ENCODE measurements at regions not wholly inside any gene's neighbourhood (a gene's known extent, or its start where the extent isn't known, plus 50 kb on each side); places are given as distances from the start of the nearest gene placed in this dataset.

GRCh38 chr14:53516261-53516774 lies 363.2 kb upstream of the DDHD1 start:
- no peak for DNase-seq (ENCODE audit: low read depth)

GRCh38 chr14:53515276-53515675 lies 362.2 kb upstream of the DDHD1 start:
- no peak for DNase-seq (ENCODE audit: low read depth)

GRCh38 chr14:53514197-53514596 lies 361.1 kb upstream of the DDHD1 start:
- DNase-seq (ENCODE audit: low read depth) = no peak

GRCh38 chr14:53510281-53510912 lies 357.3 kb upstream of the DDHD1 start:
- no peak for DNase-seq (ENCODE audit: low read depth)

GRCh38 chr14:53509276-53510244 lies 356.4 kb upstream of the DDHD1 start:
- DNase-seq (ENCODE audit: low read depth) = no peak

GRCh38 chr14:53501361-53502211 lies 348.5 kb upstream of the DDHD1 start:
- no peak for DNase-seq (ENCODE audit: low read depth)

- DNase-seq (ENCODE audit: low read depth) = no peak
These were observed 347.1 kb upstream of the DDHD1 start for GRCh38 chr14:53500191-53500590.

- DNase-seq (ENCODE audit: low read depth) = no peak
These were observed 343.5 kb upstream of the DDHD1 start for GRCh38 chr14:53496668-53497067.

GRCh38 chr14:53495846-53496343 lies 342.8 kb upstream of the DDHD1 start:
- DNase-seq (ENCODE audit: low read depth) = no peak

- DNase-seq (ENCODE audit: low read depth) = no peak
These were observed 341.5 kb upstream of the DDHD1 start for GRCh38 chr14:53494587-53494986.

- DNase-seq (ENCODE audit: low read depth) = no peak
These were observed 340.7 kb upstream of the DDHD1 start for GRCh38 chr14:53493860-53494259.

GRCh38 chr14:53493320-53493719 lies 340.2 kb upstream of the DDHD1 start:
- no peak for DNase-seq (ENCODE audit: low read depth)

- no peak for DNase-seq (ENCODE audit: low read depth)
These were observed 338.8 kb upstream of the DDHD1 start for GRCh38 chr14:53491884-53492277.

GRCh38 chr14:53491256-53491883 lies 338.2 kb upstream of the DDHD1 start:
- DNase-seq (ENCODE audit: low read depth) = no peak

- DNase-seq (ENCODE audit: low read depth) = no peak
These were observed 325.1 kb upstream of the DDHD1 start for GRCh38 chr14:53478174-53478573.

- DNase-seq (ENCODE audit: low read depth) = no peak
These were observed 320.4 kb upstream of the DDHD1 start for GRCh38 chr14:53473480-53473879.

GRCh38 chr14:53472306-53472705 lies 319.2 kb upstream of the DDHD1 start:
- DNase-seq (ENCODE audit: low read depth) = no peak

- DNase-seq (ENCODE audit: low read depth) = no peak
These were observed 317.4 kb upstream of the DDHD1 start for GRCh38 chr14:53470351-53471043.

- DNase-seq (ENCODE audit: low read depth) = no peak
These were observed 315.8 kb upstream of the DDHD1 start for GRCh38 chr14:53468876-53469275.

GRCh38 chr14:53464376-53464775 lies 311.3 kb upstream of the DDHD1 start:
- no peak for DNase-seq (ENCODE audit: low read depth)
